B cell (primary cell): ENCODE measurements at regions not wholly inside any gene's neighbourhood (a gene's known extent, or its start where the extent isn't known, plus 50 kb on each side); places are given as distances from the start of the nearest gene placed in this dataset.

Experiments used
- ATAC-seq: fragments of 200-7000 bp; cut with Tn5 transposase; one replicate; pipeline ENCODE4 v1.10.0; 2021; ENCODE audit warnings: low read depth, mild to moderate bottlenecking, moderate number of reproducible peaks, moderate library complexity
- CTCF ChIA-PET: fragments of 350-600 bp; sonication (Branson Sonifier 250); formaldehyde crosslinking; loops from one replicate; lab custom pipeline; 2021; ENCODE audit warnings: antibody characterized with exemption, inconsistent platforms; lab: Charles Lee
- POLR2A ChIA-PET: fragments of 350-600 bp; sonication (Branson Sonifier 250); formaldehyde crosslinking; loops from one replicate; lab custom pipeline; 2021; ENCODE audit warnings: antibody characterized with exemption; lab: Charles Lee
- DNase-seq: peaks from one replicate; pipeline ENCODE4 v3.0.0; 2013
- H2AFZ ChIP-seq: 2 replicates; pipeline ENCODE4 v1.6.1; 2012; ENCODE audit warnings: mild to moderate bottlenecking, low read depth, low read length; ENCODE audit not compliant: insufficient read depth, poor library complexity, severe bottlenecking
- H3K27ac ChIP-seq, 2 donors: 1 replicate in 1 of 2; 2 replicates in 1 of 2; pipeline ENCODE4 v1.5.1; 2012 to 2013; ENCODE audit warnings: low read length in 2 of 2, mild to moderate bottlenecking in 2 of 2, moderate library complexity in 1 of 2
- H3K27me3 ChIP-seq, 4 experiments: fragments of 200-600 bp in 1 of 4; sonication (generic) in 1 of 4; replicated peaks in 1 of 4; 1 replicate in 2 of 4; 2 replicates in 2 of 4; pipeline versions ENCODE4 v1.6.1 to v1.7.0; 2013 to 2016; ENCODE audit warnings: low read length in 3 of 4, mild to moderate bottlenecking in 2 of 4, mixed read lengths in 1 of 4, moderate library complexity in 1 of 4; ENCODE audit not compliant: insufficient read depth in 4 of 4, control insufficient read depth in 3 of 4; ENCODE audit errors: control extremely low read depth in 1 of 4
- H3K36me3 ChIP-seq, 2 experiments: replicated peaks in 1 of 2; 1 replicate in 1 of 2; 2 replicates in 1 of 2; pipeline versions ENCODE4 v1.6.1 to v1.7.1; 2013; ENCODE audit warnings: low read length in 1 of 2; ENCODE audit not compliant: insufficient read depth in 2 of 2, control insufficient read depth in 1 of 2; ENCODE audit errors: control extremely low read depth in 1 of 2, extremely low read depth in 1 of 2
- H3K4me1 ChIP-seq, 2 donors: fragments of 200-600 bp in 1 of 2; sonication (generic) in 1 of 2; 1 replicate in 1 of 2; 2 replicates in 1 of 2; pipeline versions ENCODE4 v1.5.1 to v1.6.1; 2013 to 2017; ENCODE audit warnings: low read length in 2 of 2; ENCODE audit not compliant: control insufficient read depth in 2 of 2, insufficient read depth in 2 of 2
- H3K4me2 ChIP-seq: replicated peaks from 2 replicates; pipeline ENCODE3; 2012; ENCODE audit warnings: mild to moderate bottlenecking, low read depth, low read length; ENCODE audit not compliant: poor library complexity, severe bottlenecking
- H3K4me3 ChIP-seq, 5 experiments: fragments of 200-600 bp in 1 of 5; sonication (generic) in 1 of 5; 1 replicate in 3 of 5; 2 replicates in 2 of 5; pipeline versions ENCODE4 v1.5.1 to v1.7.0; 2011 to 2016; ENCODE audit warnings: low read length in 4 of 5, mild to moderate bottlenecking in 4 of 5, low read depth in 2 of 5, control low read depth in 1 of 5, moderate library complexity in 1 of 5; ENCODE audit not compliant: insufficient read depth in 1 of 5; ENCODE audit errors: control extremely low read depth in 1 of 5, extremely low read depth in 1 of 5
- H3K79me2 ChIP-seq: fragments of 200-600 bp; sonication (generic); one replicate; pipeline ENCODE4 v1.6.0; 2016; ENCODE audit warnings: low read length; ENCODE audit not compliant: control insufficient read depth, insufficient read depth
- H3K9ac ChIP-seq: fragments of 200-600 bp; sonication (generic); 2 replicates; pipeline ENCODE4 v1.6.1; 2017; ENCODE audit warnings: mild to moderate bottlenecking, low read length, moderate library complexity
- H3K9me3 ChIP-seq, 3 donors: one replicate each; pipeline versions ENCODE4 v1.6.1 to v1.7.1; 2013; ENCODE audit warnings: low read length in 2 of 3; ENCODE audit not compliant: control insufficient read depth in 2 of 3, insufficient read depth in 1 of 3; ENCODE audit errors: control extremely low read depth in 1 of 3
- H4K20me1 ChIP-seq: 2 replicates; pipeline ENCODE4 v1.6.0; 2012; ENCODE audit warnings: mild to moderate bottlenecking, low read length; ENCODE audit not compliant: insufficient read depth, control insufficient read depth, poor library complexity, severe bottlenecking
- H3K27ac Mint-ChIP-seq: one replicate; pipeline ENCODE4 v1.8.0; 2021; ENCODE audit warnings: mixed read lengths
- H3K27me3 Mint-ChIP-seq: one replicate; pipeline ENCODE4 v1.8.0; 2021; ENCODE audit warnings: mixed read lengths
- H3K4me1 Mint-ChIP-seq: one replicate; pipeline ENCODE4 v1.8.0; 2021; ENCODE audit warnings: mixed read lengths
- H3K4me3 Mint-ChIP-seq: one replicate; pipeline ENCODE4 v1.8.0; 2021; ENCODE audit warnings: mixed read lengths
- H3K9me3 Mint-ChIP-seq: one replicate; pipeline ENCODE4 v1.8.0; 2022; ENCODE audit warnings: mixed read lengths; ENCODE audit not compliant: insufficient read depth
- CTCF ChIP-seq: fragments of 200-600 bp; IDR thresholded peaks from one replicate; pipeline ENCODE4 v1.8.0; 2022; ENCODE audit warnings: antibody characterized with exemption, mild to moderate bottlenecking
- EZH2 ChIP-seq: IDR thresholded peaks from 2 replicates; pipeline ENCODE4 v1.6.1; 2012; ENCODE audit warnings: borderline replicate concordance, low read depth, mild to moderate bottlenecking, moderate library complexity, low read length; ENCODE audit not compliant: insufficient read depth, poor library complexity, severe bottlenecking
- WGBS: methylation state at CpG from one replicate; pipeline ENCODE4 v1.1.5; 2013; ENCODE audit warnings: missing lambda C conversion rate; ENCODE audit not compliant: insufficient coverage; 5-methylcytosine and 5-hydroxymethylcytosine counted together
- intact Hi-C: fragments of 100-400 bp; cut with micrococcal nuclease; formaldehyde crosslinking; loops from one replicate; pipeline ENCODE4 v1.10.0; 2022

DNA sequence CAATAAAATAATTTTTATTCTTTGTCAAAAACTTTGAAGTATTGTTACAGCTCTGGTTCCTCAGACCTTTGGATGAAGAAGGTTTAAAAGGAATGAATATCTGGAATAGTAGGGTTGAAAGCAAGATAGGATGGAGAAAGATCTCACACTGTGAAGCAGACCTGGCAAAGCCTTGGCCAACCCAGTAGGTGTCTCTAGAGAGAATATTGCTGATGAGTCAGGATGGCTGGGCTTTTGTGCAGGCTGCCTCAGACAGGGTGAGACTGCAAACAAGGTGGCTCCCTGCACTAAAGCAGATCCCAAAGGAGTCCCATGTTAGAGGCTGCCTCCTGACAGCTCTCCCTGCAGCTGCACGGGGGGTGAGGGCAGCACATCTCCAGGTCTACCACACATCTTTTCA is 226.0 kb upstream of the ITGA4 start:
- ChIA-PET POLR2A (no interaction called here), CTCF (no interaction called here)
- Histone ChIP-seq H3K36me3 (no peaks in the 10 kb centered on the region), H3K4me1 (peaks cover 3 to 5% of the 10 kb centered on the region in 2 donors), H3K27ac (no peak overlapping the region), H3K79me2 (no peaks in the 10 kb centered on the region), H4K20me1 (no peaks in the 10 kb centered on the region), H2AFZ (no peak overlapping the region), H3K4me2 (no peak overlapping the region), H3K27me3 (no peaks in the 10 kb centered on the region), H3K9ac (no peak overlapping the region), H3K9me3 (no peaks in the 10 kb centered on the region), H3K4me3 (no peak overlapping the region)
- TF ChIP-seq CTCF (no peak), EZH2 (no peak)
- peaks cover 3% of the 10 kb centered on the region for H3K9me3 Mint-ChIP-seq
- DNase-seq = no peak
- H3K27ac Mint-ChIP-seq = no peak overlapping the region
- H3K4me1 Mint-ChIP-seq = peaks cover 9% of the 10 kb centered on the region
- no peaks in the 10 kb centered on the region for H3K27me3 Mint-ChIP-seq
- ATAC-seq = no peak
- WGBS = no CpG with 5 or more reads among the region's 1 CpG
- H3K4me3 Mint-ChIP-seq = no peak overlapping the region
- intact Hi-C loops = no loop called here

GRCh38 chr2:181231886-181232621 is 225.1 kb upstream of the ITGA4 start:
- ChIA-PET POLR2A (no interaction called here), CTCF (no interaction called here)
- H2AFZ ChIP-seq = no peak overlapping the region
- no peak overlapping the region for H3K4me3 ChIP-seq
- H3K36me3 ChIP-seq = no peaks in the 10 kb centered on the region
- WGBS = no CpG with 5 or more reads among the region's 2 CpGs
- H3K4me3 Mint-ChIP-seq = no peak overlapping the region
- no peaks in the 10 kb centered on the region for H3K27me3 Mint-ChIP-seq
- no peaks in the 10 kb centered on the region for H4K20me1 ChIP-seq
- H3K27ac ChIP-seq = no peak overlapping the region
- no peaks in the 10 kb centered on the region for H3K27me3 ChIP-seq
- intact Hi-C loops = no loop called here
- H3K9ac ChIP-seq = no peak overlapping the region
- H3K4me1 ChIP-seq = peaks cover 6 to 7% of the 10 kb centered on the region in 2 donors
- ATAC-seq = no peak
- DNase-seq = no peak
- H3K9me3 ChIP-seq = no peaks in the 10 kb centered on the region
- peaks cover 16% of the 10 kb centered on the region for H3K4me1 Mint-ChIP-seq
- no peaks in the 10 kb centered on the region for H3K79me2 ChIP-seq
- no peak overlapping the region for H3K27ac Mint-ChIP-seq
- H3K4me2 ChIP-seq = no peak overlapping the region
- peaks cover 2% of the 10 kb centered on the region for H3K9me3 Mint-ChIP-seq
- no peak for TF ChIP-seq CTCF
- no peak for TF ChIP-seq EZH2
